OCI-LY3 (cell line): ENCODE measurements at regions not wholly inside any gene's neighbourhood (a gene's known extent, or its start where the extent isn't known, plus 50 kb on each side); places are given as distances from the start of the nearest gene placed in this dataset.

Experiments used
- H2AFZ ChIP-seq: fragments of 200-600, 300-600 bp; shearing (Covaris generic); 2 replicates; pipeline ENCODE4 v1.6.0; 2014; ENCODE audit warnings: antibody characterized with exemption, low read depth, low read length
- H3K27ac ChIP-seq: fragments of 200-600, 300-600 bp; sonication (generic); 2 replicates; pipeline ENCODE4 v1.5.1; 2014; ENCODE audit warnings: mild to moderate bottlenecking, low read length, moderate library complexity, mixed read lengths
- H3K27me3 ChIP-seq: fragments of 200-600, 300-600 bp; sonication (generic); 2 replicates; pipeline ENCODE4 v1.6.1; 2014; ENCODE audit warnings: low read depth, low read length, mixed read lengths
- H3K36me3 ChIP-seq: fragments of 200-600, 300-600 bp; sonication (generic); replicated peaks from 2 replicates; pipeline ENCODE3; 2014; ENCODE audit warnings: low read depth, low read length, mixed read lengths
- H3K4me1 ChIP-seq: fragments of 300-600, 200-600 bp; sonication (generic); 2 replicates; pipeline ENCODE4 v1.6.1; 2014; ENCODE audit warnings: low read length, mixed read lengths
- H3K4me2 ChIP-seq: fragments of 200-600, 300-600 bp; sonication (generic); 2 replicates; pipeline ENCODE4 v1.6.1; 2014; ENCODE audit warnings: low read length, mixed read lengths
- H3K4me3 ChIP-seq: fragments of 300-600, 200-600 bp; sonication (generic); 2 replicates; pipeline ENCODE4 v1.5.1; 2014; ENCODE audit warnings: antibody characterized with exemption, mild to moderate bottlenecking, low read length, moderate library complexity
- H3K79me2 ChIP-seq: fragments of 300-600, 200-600 bp; shearing (Covaris generic); 2 replicates; pipeline ENCODE4 v1.6.1; 2014; ENCODE audit warnings: mild to moderate bottlenecking, low read length, mixed read lengths
- H3K9ac ChIP-seq: fragments of 300-600, 200-600 bp; shearing (Covaris generic); 2 replicates; pipeline ENCODE4 v1.6.0; 2014; ENCODE audit warnings: mild to moderate bottlenecking, low read length, moderate library complexity
- H3K9me3 ChIP-seq: fragments of 200-600, 300-600 bp; shearing (Covaris generic); 2 replicates; pipeline ENCODE4 v1.6.1; 2014; ENCODE audit warnings: low read length, mixed read lengths; ENCODE audit not compliant: insufficient read depth
- H4K20me1 ChIP-seq: fragments of 200-600, 300-600 bp; sonication (generic); 2 replicates; pipeline ENCODE4 v1.6.1; 2016; ENCODE audit warnings: low read length, mixed read lengths; ENCODE audit not compliant: insufficient read depth
- CTCF ChIP-seq: fragments of 200-600, 300-600 bp; sonication (generic); IDR thresholded peaks from 2 replicates; pipeline ENCODE4 v1.5.1; 2014; ENCODE audit warnings: antibody characterized with exemption, low read length, low read depth
- EZH2phosphoT487 ChIP-seq: fragments of 200-600 bp; shearing (Covaris generic); IDR thresholded peaks from 2 replicates; pipeline ENCODE4 v1.6.1; 2018; ENCODE audit warnings: antibody characterized with exemption, mixed run types, low read depth

- Histone ChIP-seq H3K79me2 (no peaks in the 10 kb centered on the region), H3K9me3 (no peaks in the 10 kb centered on the region), H3K27me3 (0 out of 2 replicates have a peak, but pooled peaks cover 3% of the 10 kb centered on the region), H4K20me1 (no peaks in the 10 kb centered on the region), H3K4me2 (no peak overlapping the region), H3K36me3 (no peaks in the 10 kb centered on the region), H3K9ac (no peak overlapping the region), H2AFZ (no peak overlapping the region), H3K4me1 (no peaks in the 10 kb centered on the region), H3K27ac (no peak overlapping the region), H3K4me3 (no peak overlapping the region)
- TF ChIP-seq CTCF: no peak
- TF ChIP-seq EZH2phosphoT487: no peak
These were observed 99.0 kb upstream of the PITRM1 start for GRCh38 chr10:3271354-3272115.

- Histone ChIP-seq H3K27ac (no peak overlapping the region), H3K79me2 (no peaks in the 10 kb centered on the region), H2AFZ (no peak overlapping the region), H3K4me1 (no peaks in the 10 kb centered on the region), H3K36me3 (no peaks in the 10 kb centered on the region), H4K20me1 (no peaks in the 10 kb centered on the region), H3K9ac (no peak overlapping the region), H3K4me3 (no peak overlapping the region), H3K9me3 (no peaks in the 10 kb centered on the region), H3K4me2 (no peak overlapping the region), H3K27me3 (0 out of 2 replicates have a peak, but pooled peaks cover 3% of the 10 kb centered on the region)
- TF ChIP-seq CTCF (no peak), EZH2phosphoT487 (no peak)
These were observed 98.2 kb upstream of the PITRM1 start for GRCh38 chr10:3270577-3271316.

- no peak overlapping the region for H2AFZ ChIP-seq
- TF ChIP-seq EZH2phosphoT487 (no peak), CTCF (no peak)
- H3K4me1 ChIP-seq: no peaks in the 10 kb centered on the region
- H3K36me3 ChIP-seq: no peaks in the 10 kb centered on the region
- no peak overlapping the region for H3K4me3 ChIP-seq
- H4K20me1 ChIP-seq: no peaks in the 10 kb centered on the region
- no peaks in the 10 kb centered on the region for H3K9me3 ChIP-seq
- no peak overlapping the region for H3K9ac ChIP-seq
- H3K27me3 ChIP-seq: 0 out of 2 replicates have a peak, but pooled peaks cover 2% of the 10 kb centered on the region
- H3K79me2 ChIP-seq: no peaks in the 10 kb centered on the region
- no peak overlapping the region for H3K27ac ChIP-seq
- no peak overlapping the region for H3K4me2 ChIP-seq
These were observed 95.4 kb upstream of the PITRM1 start for GRCh38 chr10:3268025-3268424.

- H3K79me2 ChIP-seq: no peaks in the 10 kb centered on the region
- no peaks in the 10 kb centered on the region for H4K20me1 ChIP-seq
- no peaks in the 10 kb centered on the region for H3K9me3 ChIP-seq
- no peak overlapping the region for H3K4me2 ChIP-seq
- no peaks in the 10 kb centered on the region for H3K4me1 ChIP-seq
- H2AFZ ChIP-seq: no peak overlapping the region
- no peaks in the 10 kb centered on the region for H3K27me3 ChIP-seq
- TF ChIP-seq CTCF (no peak), EZH2phosphoT487 (no peak)
- no peak overlapping the region for H3K4me3 ChIP-seq
- H3K27ac ChIP-seq: no peak overlapping the region
- H3K36me3 ChIP-seq: no peaks in the 10 kb centered on the region
- no peak overlapping the region for H3K9ac ChIP-seq
These were observed 92.5 kb upstream of the PITRM1 start for GRCh38 chr10:3265088-3265487.
